ENCODE measurements at regions not wholly inside any gene's neighbourhood (a gene's known extent, or its start where the extent isn't known, plus 50 kb on each side); places are given as distances from the start of the nearest gene placed in this dataset.

- Histone ChIP-seq H3K79me2 (ENCODE audit: insufficient read depth, low read length) (no peaks in the 10 kb centered on the region), H2AFZ (ENCODE audit: low read length) (no peak overlapping the region), H3K4me2 (ENCODE audit: low read depth, low read length) (no peak overlapping the region), H3K4me1 (ENCODE audit: insufficient read depth, low read length) (no peaks in the 10 kb centered on the region), H3K27me3 (ENCODE audit: control insufficient read depth in 1 of 2, insufficient read depth in 2 of 2, low read length in 2 of 2) (no peaks in the 10 kb centered on the region), H4K20me1 (ENCODE audit: insufficient read depth, low read length) (no peaks in the 10 kb centered on the region), H3K4me3 (replicated peaks in 1 of 3; ENCODE audit: insufficient read depth in 1 of 3, low read depth in 2 of 3, low read length in 3 of 3) (no peak overlapping the region), H3K27ac (ENCODE audit: extremely low read length, insufficient read depth, low read length) (no peak overlapping the region), H3K9ac (ENCODE audit: insufficient read depth, low read depth, low read length) (no peak overlapping the region), H3K36me3 (replicated peaks in 1 of 2; ENCODE audit: control insufficient read depth in 1 of 2, insufficient read depth in 2 of 2, low read length in 2 of 2) (no peaks in the 10 kb centered on the region), H3K9me3 (ENCODE audit: low read length) (peaks cover 3% of the 10 kb centered on the region)
- no peak for ATAC-seq
- no peak for DNase-seq (ENCODE audit: low spot score)
- no peak for FAIRE-seq
- intact Hi-C loops (cut with micrococcal nuclease; ENCODE audit: unreplicated experiment): no loop called here
- CTCF ChIA-PET (ENCODE audit: low intra/inter-chr PET ratio, low total read pairs): no interaction called here
- POLR2A ChIA-PET: no interaction called here
- 6% methylated on average over 2 of the region's 2 CpGs for WGBS (ENCODE audit: low lambda C conversion rate)
- TF ChIP-seq ELF4 (CRISPR knock-in tag; IDR thresholded peaks at IDR 0.05; ENCODE audit: borderline replicate concordance) (no peak), HIC2 (CRISPR knock-in tag; IDR thresholded peaks at IDR 0.05; ENCODE audit: low read depth) (no peak), ZFP36L2 (CRISPR knock-in tag; IDR thresholded peaks at IDR 0.05) (no peak), GATAD2A (CRISPR knock-in tag; IDR thresholded peaks at IDR 0.05) (no peak), NR2C2 (CRISPR knock-in tag; IDR thresholded peaks at IDR 0.05; ENCODE audit: borderline replicate concordance) (no peak)
- TF ChIP-seq, protein P1, sequence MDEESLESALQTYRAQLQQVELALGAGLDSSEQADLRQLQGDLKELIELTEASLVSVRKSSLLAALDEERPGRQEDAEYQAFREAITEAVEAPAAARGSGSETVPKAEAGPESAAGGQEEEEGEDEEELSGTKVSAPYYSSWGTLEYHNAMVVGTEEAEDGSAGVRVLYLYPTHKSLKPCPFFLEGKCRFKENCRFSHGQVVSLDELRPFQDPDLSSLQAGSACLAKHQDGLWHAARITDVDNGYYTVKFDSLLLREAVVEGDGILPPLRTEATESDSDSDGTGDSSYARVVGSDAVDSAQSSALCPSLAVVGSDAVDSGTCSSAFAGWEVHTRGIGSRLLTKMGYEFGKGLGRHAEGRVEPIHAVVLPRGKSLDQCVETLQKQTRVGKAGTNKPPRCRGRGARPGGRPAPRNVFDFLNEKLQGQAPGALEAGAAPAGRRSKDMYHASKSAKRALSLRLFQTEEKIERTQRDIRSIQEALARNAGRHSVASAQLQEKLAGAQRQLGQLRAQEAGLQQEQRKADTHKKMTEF (CRISPR knock-in tag; IDR thresholded peaks at IDR 0.05): no peak
- in situ Hi-C loops (cut with HindIII; ENCODE audit: extremely low pct_ligation_motif_present, low pct_unique_long_range_greater_than_20kb): no loop called here
- no TSS peak for BruUV-seq (replicated peaks)
Observed at GRCh38 chr4:149047368-149047767, 605.2 kb upstream of the NR3C2 start.

DNA sequence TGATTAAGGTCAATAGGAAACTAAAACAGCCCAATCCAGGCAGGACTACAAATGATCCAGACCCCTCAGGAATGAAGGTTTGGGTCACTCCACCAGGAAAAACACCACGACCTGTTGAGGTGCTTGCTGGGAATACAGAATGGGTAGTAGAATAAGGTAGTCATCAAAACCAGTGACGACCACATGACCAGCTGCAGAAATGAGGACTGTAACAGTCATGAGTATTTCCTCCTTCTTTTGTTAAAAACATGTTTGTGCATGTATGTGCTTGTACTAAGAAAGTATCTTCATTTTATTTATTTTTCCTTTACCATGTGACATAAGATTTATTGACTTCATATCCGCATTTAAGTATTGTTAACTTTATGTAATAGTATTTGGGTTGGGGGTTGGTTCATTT, 603.5 kb upstream of the NR3C2 start:
- Histone ChIP-seq H3K4me1 (ENCODE audit: insufficient read depth, low read length) (no peaks in the 10 kb centered on the region), H3K9ac (ENCODE audit: insufficient read depth, low read depth, low read length) (no peak overlapping the region), H3K9me3 (ENCODE audit: low read length) (peaks cover 4% of the 10 kb centered on the region), H3K27me3 (ENCODE audit: control insufficient read depth in 1 of 2, insufficient read depth in 2 of 2, low read length in 2 of 2) (no peaks in the 10 kb centered on the region), H2AFZ (ENCODE audit: low read length) (no peak overlapping the region), H4K20me1 (ENCODE audit: insufficient read depth, low read length) (no peaks in the 10 kb centered on the region), H3K4me2 (ENCODE audit: low read depth, low read length) (no peak overlapping the region), H3K79me2 (ENCODE audit: insufficient read depth, low read length) (no peaks in the 10 kb centered on the region), H3K36me3 (replicated peaks in 1 of 2; ENCODE audit: control insufficient read depth in 1 of 2, insufficient read depth in 2 of 2, low read length in 2 of 2) (no peaks in the 10 kb centered on the region), H3K4me3 (replicated peaks in 1 of 3; ENCODE audit: insufficient read depth in 1 of 3, low read depth in 2 of 3, low read length in 3 of 3) (no peak overlapping the region), H3K27ac (ENCODE audit: extremely low read length, insufficient read depth, low read length) (no peak overlapping the region)
- in situ Hi-C loops (cut with HindIII; ENCODE audit: extremely low pct_ligation_motif_present, low pct_unique_long_range_greater_than_20kb): no loop called here
- FAIRE-seq (no peak), ATAC-seq (no peak), DNase-seq (ENCODE audit: low spot score) (no peak)
- ChIA-PET POLR2A (no interaction called here), CTCF (ENCODE audit: low intra/inter-chr PET ratio, low total read pairs) (no interaction called here)
- intact Hi-C loops (cut with micrococcal nuclease; ENCODE audit: unreplicated experiment): no loop called here
- 13% methylated on average over 3 of the region's 3 CpGs for WGBS (ENCODE audit: low lambda C conversion rate)
- no TSS peak for BruUV-seq (replicated peaks)
- TF ChIP-seq ZKSCAN5 (CRISPR knock-in tag; IDR thresholded peaks at IDR 0.05) (no peak), ZBED4 (CRISPR knock-in tag; IDR thresholded peaks at IDR 0.05; ENCODE audit: borderline replicate concordance) (no peak), KLF12 (CRISPR knock-in tag; IDR thresholded peaks at IDR 0.05; ENCODE audit: borderline replicate concordance) (no peak), TEAD3 (CRISPR knock-in tag; optimal IDR thresholded peaks at IDR 0.05; ENCODE audit: borderline replicate concordance) (no peak)

All from HepG2 (cell line).